Glutamatergic neuron (in vitro differentiated cells): ENCODE measurements at regions not wholly inside any gene's neighbourhood (a gene's known extent, or its start where the extent isn't known, plus 50 kb on each side); places are given as distances from the start of the nearest gene placed in this dataset.
"Not testable (repeated sequence)": the region's sequence is repeated elsewhere in the genome, so short reads cannot be mapped to it uniquely, and the experiment has no call there.

Experiments
- DNase-seq: peaks from one replicate; pipeline ENCODE4 v3.0.0; 2022
- H3K27ac Mint-ChIP-seq: one replicate; pipeline ENCODE4 v1.8.0; 2020; ENCODE audit warnings: mild to moderate bottlenecking, mixed read lengths, inconsistent platforms; ENCODE audit not compliant: unreplicated experiment
- H3K27me3 Mint-ChIP-seq: one replicate; pipeline ENCODE4 v1.8.0; 2020; ENCODE audit warnings: mild to moderate bottlenecking, moderate library complexity, mixed read lengths, inconsistent platforms; ENCODE audit not compliant: unreplicated experiment
- H3K36me3 Mint-ChIP-seq: one replicate; pipeline ENCODE4 v1.8.0; 2020; ENCODE audit warnings: mild to moderate bottlenecking, mixed read lengths, inconsistent platforms; ENCODE audit not compliant: unreplicated experiment
- H3K4me1 Mint-ChIP-seq: one replicate; pipeline ENCODE4 v1.8.0; 2020; ENCODE audit warnings: mild to moderate bottlenecking, low read depth, mixed read lengths, inconsistent platforms; ENCODE audit not compliant: unreplicated experiment
- H3K4me3 Mint-ChIP-seq: one replicate; pipeline ENCODE4 v1.8.0; 2020; ENCODE audit warnings: mild to moderate bottlenecking, mixed read lengths, inconsistent platforms; ENCODE audit not compliant: unreplicated experiment
- H3K9me3 Mint-ChIP-seq: one replicate; pipeline ENCODE4 v1.8.0; 2020; ENCODE audit warnings: mild to moderate bottlenecking, moderate library complexity, mixed read lengths, inconsistent platforms; ENCODE audit not compliant: unreplicated experiment
- CTCF ChIP-seq: fragments of 200-600 bp; sonication (generic); IDR thresholded peaks from one replicate; pipeline ENCODE4 v1.5.0; 2021; ENCODE audit not compliant: partially characterized antibody, unreplicated experiment

GRCh38 chr17:20633268-20634059 lies 53.9 kb downstream of the CDRT15L2 start:
- H3K27me3 Mint-ChIP-seq, H3K4me1 Mint-ChIP-seq, H3K4me3 Mint-ChIP-seq, H3K36me3 Mint-ChIP-seq, H3K27ac Mint-ChIP-seq, DNase-seq, H3K9me3 Mint-ChIP-seq: not testable (repeated sequence)

- not testable (repeated sequence) for H3K27me3 Mint-ChIP-seq, DNase-seq, H3K9me3 Mint-ChIP-seq, H3K27ac Mint-ChIP-seq, H3K36me3 Mint-ChIP-seq, H3K4me3 Mint-ChIP-seq
- H3K4me1 Mint-ChIP-seq: peaks cover 18% of the 10 kb centered on the region
Observed at GRCh38 chr17:20640147-20640546, 60.6 kb downstream of the CDRT15L2 start.

- peaks cover 11% of the 10 kb centered on the region for H3K4me1 Mint-ChIP-seq
- not testable (repeated sequence) for H3K9me3 Mint-ChIP-seq, H3K36me3 Mint-ChIP-seq, H3K27me3 Mint-ChIP-seq, H3K4me3 Mint-ChIP-seq, H3K27ac Mint-ChIP-seq
- peak; percentile 78 for TF ChIP-seq CTCF
- peak; percentile 81 for DNase-seq
Observed at GRCh38 chr17:20646661-20647272, 67.2 kb downstream of the CDRT15L2 start.

- H3K27me3 Mint-ChIP-seq, H3K9me3 Mint-ChIP-seq, H3K4me3 Mint-ChIP-seq, H3K36me3 Mint-ChIP-seq, DNase-seq, H3K27ac Mint-ChIP-seq: not testable (repeated sequence)
- H3K4me1 Mint-ChIP-seq: peaks cover 13% of the 10 kb centered on the region
Observed at GRCh38 chr17:20649097-20649767, 69.7 kb downstream of the CDRT15L2 start.

GRCh38 chr17:20651022-20651421 lies 71.5 kb downstream of the CDRT15L2 start:
- not testable (repeated sequence) for H3K36me3 Mint-ChIP-seq, H3K27me3 Mint-ChIP-seq

GRCh38 chr17:20651736-20652135 lies 72.2 kb downstream of the CDRT15L2 start:
- H3K27me3 Mint-ChIP-seq, H3K36me3 Mint-ChIP-seq, DNase-seq, H3K4me3 Mint-ChIP-seq, H3K27ac Mint-ChIP-seq, H3K9me3 Mint-ChIP-seq: not testable (repeated sequence)
- H3K4me1 Mint-ChIP-seq: peaks cover 16% of the 10 kb centered on the region

More at GRCh38 chr17:20651022-20651421, 71.5 kb downstream of the CDRT15L2 start:
- not testable (repeated sequence) for H3K9me3 Mint-ChIP-seq, H3K27ac Mint-ChIP-seq, H3K4me3 Mint-ChIP-seq, DNase-seq
- H3K4me1 Mint-ChIP-seq: peaks cover 16% of the 10 kb centered on the region

GRCh38 chr17:20653391-20653790 lies 73.9 kb downstream of the CDRT15L2 start:
- H3K27me3 Mint-ChIP-seq, H3K27ac Mint-ChIP-seq, DNase-seq, H3K9me3 Mint-ChIP-seq, H3K36me3 Mint-ChIP-seq, H3K4me3 Mint-ChIP-seq: not testable (repeated sequence)
- H3K4me1 Mint-ChIP-seq: peaks cover 16% of the 10 kb centered on the region

- not testable (repeated sequence) for H3K4me3 Mint-ChIP-seq, H3K27me3 Mint-ChIP-seq, H3K36me3 Mint-ChIP-seq, DNase-seq, H3K27ac Mint-ChIP-seq, H3K9me3 Mint-ChIP-seq
- H3K4me1 Mint-ChIP-seq: peaks cover 16% of the 10 kb centered on the region
Observed at GRCh38 chr17:20654114-20654513, 74.6 kb downstream of the CDRT15L2 start.

- not testable (repeated sequence) for H3K9me3 Mint-ChIP-seq, H3K27me3 Mint-ChIP-seq, H3K4me3 Mint-ChIP-seq, H3K27ac Mint-ChIP-seq, H3K36me3 Mint-ChIP-seq
- peak; percentile 25 for DNase-seq
- H3K4me1 Mint-ChIP-seq: peaks cover 12% of the 10 kb centered on the region
Observed at GRCh38 chr17:20654575-20654974, 75.1 kb downstream of the CDRT15L2 start.

GRCh38 chr17:20665103-20665955 lies 85.8 kb downstream of the CDRT15L2 start:
- H3K36me3 Mint-ChIP-seq, H3K27ac Mint-ChIP-seq, H3K9me3 Mint-ChIP-seq, H3K27me3 Mint-ChIP-seq, DNase-seq, H3K4me1 Mint-ChIP-seq, H3K4me3 Mint-ChIP-seq: not testable (repeated sequence)
